OCI-LY7 (cell line): ENCODE measurements at regions not wholly inside any gene's neighbourhood (a gene's known extent, or its start where the extent isn't known, plus 50 kb on each side); places are given as distances from the start of the nearest gene placed in this dataset.

Experiments
- BruUV-seq: library from RNA; stranded (reverse); fragments of 400-500 nt; replicated peaks from 2 replicates; lab custom pipeline; 2021; lab: Mats Ljungman, UMichigan
- CTCF ChIA-PET: fragments of 300-600 bp; sonication (Branson Sonifier 250); formaldehyde crosslinking; loops from one replicate; lab custom pipeline; 2022; ENCODE audit warnings: antibody characterized with exemption; ENCODE audit not compliant: unreplicated experiment; lab: Charles Lee
- POLR2A ChIA-PET: fragments of 300-600 bp; sonication (Branson Sonifier 250); formaldehyde crosslinking; loops from one replicate; lab custom pipeline; 2022; ENCODE audit warnings: antibody characterized with exemption; lab: Charles Lee
- DNase-seq: peaks from one replicate; pipeline ENCODE4 v3.0.0-alpha.2; 2015; ENCODE audit warnings: low spot score
- H2AFZ ChIP-seq: fragments of 200-600 bp; sonication (generic), shearing (Covaris generic); 2 replicates; pipeline ENCODE4 v1.6.1; 2014; ENCODE audit warnings: mild to moderate bottlenecking, antibody characterized with exemption, low read length, moderate library complexity
- H3K27ac ChIP-seq: fragments of 200-600 bp; sonication (generic); 2 replicates; pipeline ENCODE4 v1.5.1; 2014; ENCODE audit warnings: mixed run types, low read depth, mild to moderate bottlenecking, moderate library complexity, low read length, inconsistent platforms; ENCODE audit not compliant: poor library complexity, severe bottlenecking
- H3K36me3 ChIP-seq: fragments of 200-600 bp; sonication (generic); 2 replicates; pipeline ENCODE4 v1.6.1; 2014; ENCODE audit warnings: mild to moderate bottlenecking, antibody characterized with exemption, low read length, moderate library complexity, mixed read lengths; ENCODE audit not compliant: insufficient read depth
- H3K4me1 ChIP-seq: fragments of 200-600 bp; sonication (generic); 2 replicates; pipeline ENCODE4 v1.5.1; 2014; ENCODE audit warnings: mild to moderate bottlenecking, low read length; ENCODE audit not compliant: insufficient read depth, poor library complexity, severe bottlenecking
- H3K4me2 ChIP-seq: fragments of 200-600 bp; sonication (generic); 2 replicates; pipeline ENCODE4 v1.6.1; 2014; ENCODE audit warnings: mild to moderate bottlenecking, low read length
- H3K4me3 ChIP-seq: fragments of 200-600 bp; sonication (generic); 2 replicates; pipeline ENCODE4 v1.5.1; 2014; ENCODE audit warnings: mild to moderate bottlenecking, low read depth, low read length; ENCODE audit not compliant: poor library complexity, severe bottlenecking
- H3K79me2 ChIP-seq: fragments of 200-600 bp; sonication (generic); 2 replicates; pipeline ENCODE4 v1.6.1; 2016; ENCODE audit warnings: low read depth, mild to moderate bottlenecking, low read length, moderate library complexity, mixed read lengths; ENCODE audit not compliant: insufficient read depth
- H3K9me2 ChIP-seq: fragments of 200-600 bp; sonication (generic); 2 replicates; pipeline ENCODE4 v1.6.1; 2016; ENCODE audit warnings: mild to moderate bottlenecking, low read length, mixed read lengths; ENCODE audit not compliant: insufficient read depth
- H3K9me3 ChIP-seq: fragments of 200-600 bp; sonication (generic); 2 replicates; pipeline ENCODE4 v1.6.1; 2014; ENCODE audit warnings: mild to moderate bottlenecking, mixed run types, low read length, mixed read lengths
- H4K20me1 ChIP-seq: fragments of 200-600 bp; sonication (generic); 2 replicates; pipeline ENCODE4 v1.6.1; 2014; ENCODE audit warnings: mild to moderate bottlenecking, antibody characterized with exemption, low read length, moderate library complexity, mixed read lengths; ENCODE audit not compliant: insufficient read depth
- EZH2phosphoT487 ChIP-seq: fragments of 200-600 bp; sonication (generic); IDR thresholded peaks from 2 replicates; pipeline ENCODE4 v1.6.1; 2018; ENCODE audit warnings: low read depth, borderline replicate concordance, mild to moderate bottlenecking, mixed run types, antibody characterized with exemption, low read length, moderate library complexity, mixed read lengths
- intact Hi-C: fragments of 100-400 bp; cut with micrococcal nuclease; formaldehyde crosslinking; loops from one replicate; pipeline ENCODE4 v1.10.0; 2022; ENCODE audit not compliant: unreplicated experiment
- TF ChIP-seq, protein P1 (sequence below): fragments of 200-600 bp; sonication (generic); conservative IDR thresholded peaks from 2 replicates; pipeline ENCODE4 v1.5.1; 2014; ENCODE audit warnings: mild to moderate bottlenecking, antibody characterized with exemption, low read length, moderate library complexity, mixed read lengths

- H4K20me1 ChIP-seq, result no peaks in the 10 kb centered on the region
- BruUV-seq, result no TSS peak
- H3K9me3 ChIP-seq, result no peaks in the 10 kb centered on the region
- no peaks in the 10 kb centered on the region for H3K36me3 ChIP-seq
- POLR2A ChIA-PET, result no interaction called here
- H3K9me2 ChIP-seq, result no peaks in the 10 kb centered on the region
- no peaks in the 10 kb centered on the region for H3K79me2 ChIP-seq
- DNase-seq, result no peak
- TF ChIP-seq, protein P1, sequence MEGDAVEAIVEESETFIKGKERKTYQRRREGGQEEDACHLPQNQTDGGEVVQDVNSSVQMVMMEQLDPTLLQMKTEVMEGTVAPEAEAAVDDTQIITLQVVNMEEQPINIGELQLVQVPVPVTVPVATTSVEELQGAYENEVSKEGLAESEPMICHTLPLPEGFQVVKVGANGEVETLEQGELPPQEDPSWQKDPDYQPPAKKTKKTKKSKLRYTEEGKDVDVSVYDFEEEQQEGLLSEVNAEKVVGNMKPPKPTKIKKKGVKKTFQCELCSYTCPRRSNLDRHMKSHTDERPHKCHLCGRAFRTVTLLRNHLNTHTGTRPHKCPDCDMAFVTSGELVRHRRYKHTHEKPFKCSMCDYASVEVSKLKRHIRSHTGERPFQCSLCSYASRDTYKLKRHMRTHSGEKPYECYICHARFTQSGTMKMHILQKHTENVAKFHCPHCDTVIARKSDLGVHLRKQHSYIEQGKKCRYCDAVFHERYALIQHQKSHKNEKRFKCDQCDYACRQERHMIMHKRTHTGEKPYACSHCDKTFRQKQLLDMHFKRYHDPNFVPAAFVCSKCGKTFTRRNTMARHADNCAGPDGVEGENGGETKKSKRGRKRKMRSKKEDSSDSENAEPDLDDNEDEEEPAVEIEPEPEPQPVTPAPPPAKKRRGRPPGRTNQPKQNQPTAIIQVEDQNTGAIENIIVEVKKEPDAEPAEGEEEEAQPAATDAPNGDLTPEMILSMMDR, result no peak
- TF ChIP-seq EZH2phosphoT487, result no peak
- CTCF ChIA-PET, result no interaction called here
- H2AFZ ChIP-seq, result no peak overlapping the region
- intact Hi-C loops, result no loop called here
- H3K4me3 ChIP-seq, result no peak overlapping the region
- H3K27ac ChIP-seq, result no peak overlapping the region
- no peaks in the 10 kb centered on the region for H3K4me1 ChIP-seq
- H3K4me2 ChIP-seq, result no peak overlapping the region
Measured at GRCh38 chr6:44058617-44059358, 68.5 kb downstream of the MRPL14 start.

- DNase-seq, result no peak
- H3K4me1 ChIP-seq, result no peaks in the 10 kb centered on the region
- POLR2A ChIA-PET, result no interaction called here
- H3K9me2 ChIP-seq, result no peaks in the 10 kb centered on the region
- no peaks in the 10 kb centered on the region for H3K36me3 ChIP-seq
- H3K9me3 ChIP-seq, result no peaks in the 10 kb centered on the region
- H3K79me2 ChIP-seq, result no peaks in the 10 kb centered on the region
- TF ChIP-seq, protein P1, result no peak
- TF ChIP-seq EZH2phosphoT487, result no peak
- no peak overlapping the region for H2AFZ ChIP-seq
- H4K20me1 ChIP-seq, result no peaks in the 10 kb centered on the region
- BruUV-seq, result no TSS peak
- no peak overlapping the region for H3K4me2 ChIP-seq
- H3K4me3 ChIP-seq, result no peak overlapping the region
- intact Hi-C loops, result no loop called here
- H3K27ac ChIP-seq, result no peak overlapping the region
- CTCF ChIA-PET, result no interaction called here
Measured at GRCh38 chr6:44057931-44058616, 69.2 kb downstream of the MRPL14 start.
